GM13977 (cell line): ENCODE measurements at regions not wholly inside any gene's neighbourhood (a gene's known extent, or its start where the extent isn't known, plus 50 kb on each side); places are given as distances from the start of the nearest gene placed in this dataset.
"Not testable (repeated sequence)": the region's sequence is repeated elsewhere in the genome, so short reads cannot be mapped to it uniquely, and the experiment has no call there.

Source experiments
- DNase-seq: peaks from one replicate; pipeline ENCODE4 v3.0.0; 2012; ENCODE audit warnings: low spot score
- CTCF ChIP-seq: IDR thresholded peaks from 2 replicates; pipeline ENCODE4 v1.5.1; 2012; ENCODE audit warnings: mild to moderate bottlenecking, control low read depth; ENCODE audit not compliant: insufficient read depth; ENCODE audit errors: extremely low read depth, missing control alignments
- in situ Hi-C: fragments of 300-500 bp; cut with MboI; formaldehyde crosslinking; loops from one replicate; pipeline ENCODE4 v1.12.0; 2022; ENCODE audit warnings: low sequenced_read_pairs, low pct_unique_long_range_greater_than_20kb, mixed read lengths, inconsistent platforms; ENCODE audit not compliant: unreplicated experiment

- DNase-seq, result no peak
- TF ChIP-seq CTCF, result no peak
- in situ Hi-C loops, result no loop called here
Observed at GRCh38 chr3:115286529-115287197, 139.6 kb upstream of the ZBTB20 start.

GRCh38 chr3:115287198-115287597 lies 140.1 kb upstream of the ZBTB20 start:
- in situ Hi-C loops, result no loop called here
- no peak for TF ChIP-seq CTCF
- no peak for DNase-seq

- no peak for DNase-seq
- in situ Hi-C loops, result no loop called here
- TF ChIP-seq CTCF, result no peak
Observed at GRCh38 chr3:115292131-115292530, 145.0 kb upstream of the ZBTB20 start.

- no peak for TF ChIP-seq CTCF
- in situ Hi-C loops, result no loop called here
- DNase-seq, result no peak
Observed at GRCh38 chr3:115292677-115293165, 145.6 kb upstream of the ZBTB20 start.

GRCh38 chr3:115293321-115293720 lies 146.2 kb upstream of the ZBTB20 start:
- in situ Hi-C loops, result no loop called here
- TF ChIP-seq CTCF, result no peak
- DNase-seq, result no peak

GRCh38 chr3:115301364-115301860 lies 154.3 kb upstream of the ZBTB20 start:
- DNase-seq, result no peak
- TF ChIP-seq CTCF, result no peak
- in situ Hi-C loops, result no loop called here

- DNase-seq, in situ Hi-C loops: not testable (repeated sequence)
Observed at GRCh38 chr3:115317953-115318352, 170.9 kb upstream of the ZBTB20 start.
